GM12878 (cell line): ENCODE measurements at regions not wholly inside any gene's neighbourhood (a gene's known extent, or its start where the extent isn't known, plus 50 kb on each side); places are given as distances from the start of the nearest gene placed in this dataset.

Experiments used
- ATAC-seq: fragments of 200-7000 bp; cut with Tn5 transposase; 3 replicates; pipeline ENCODE4 v1.9.1; 2020; ENCODE audit warnings: mild to moderate bottlenecking, moderate library complexity
- BruUV-seq: library from RNA; stranded (reverse); fragments of 400-500 nt; replicated peaks from 2 replicates; lab custom pipeline; 2021; lab: Mats Ljungman, UMichigan
- CTCF ChIA-PET: fragments of 300-600 bp; sonication (Branson Sonifier 250); formaldehyde crosslinking; extraction: SDS; loops from one replicate; lab custom pipeline; 2021; ENCODE audit warnings: inconsistent platforms; lab: Yijun Ruan, JAX
- POLR2A ChIA-PET: fragments of 350-600 bp; formaldehyde crosslinking; extraction: SDS; loops from one replicate; lab custom pipeline; 2021; ENCODE audit warnings: inconsistent platforms; lab: Charles Lee
- RAD21 ChIA-PET: fragments of 300-600 bp; sonication (Branson Sonifier 250); formaldehyde crosslinking; loops from one replicate; lab custom pipeline; 2023; ENCODE audit warnings: antibody characterized with exemption; ENCODE audit not compliant: unreplicated experiment; lab: Charles Lee
- SMC1A ChIA-PET: fragments of 300-600 bp; sonication (Branson Sonifier 250); formaldehyde crosslinking; loops from one replicate; lab custom pipeline; 2023; ENCODE audit not compliant: unreplicated experiment, uncharacterized antibody; lab: Charles Lee
- DNase-seq: peaks from one replicate; pipeline ENCODE4 v3.0.0-alpha.2; 2011; ENCODE audit warnings: low read depth, low spot score
- FAIRE-seq: peaks from 3 replicates; lab custom pipeline; 2011; peaks lifted over from hg19 to GRCh38; lab: Jason Lieb, UNC
- H2AFZ ChIP-seq: 2 replicates; pipeline ENCODE4 v1.6.0; 2011; ENCODE audit warnings: low read depth, low read length, control low read depth; ENCODE audit not compliant: control insufficient read depth
- H3K27ac ChIP-seq: 2 replicates; pipeline ENCODE4 v1.5.1; 2011; ENCODE audit warnings: control low read depth; ENCODE audit not compliant: control insufficient read depth, insufficient read depth
- H3K27me3 ChIP-seq, 2 experiments: replicated peaks in 1 of 2; 2 replicates each; pipeline versions ENCODE4 v1.6.0 to v1.6.1; 2011; ENCODE audit warnings: low read length in 1 of 2; ENCODE audit not compliant: control insufficient read depth in 2 of 2, insufficient read depth in 2 of 2
- H3K36me3 ChIP-seq, 2 experiments: 2 replicates each; pipeline ENCODE4 v1.5.1; 2011; ENCODE audit warnings: low read length in 1 of 2; ENCODE audit not compliant: control insufficient read depth in 2 of 2, insufficient read depth in 2 of 2
- H3K4me1 ChIP-seq: 2 replicates; pipeline ENCODE4 v1.6.1; 2011; ENCODE audit warnings: mild to moderate bottlenecking, low read length, moderate library complexity, mixed read lengths; ENCODE audit not compliant: control insufficient read depth, insufficient read depth
- H3K4me2 ChIP-seq: 2 replicates; pipeline ENCODE4 v1.6.0; 2011; ENCODE audit warnings: control low read depth; ENCODE audit not compliant: control insufficient read depth, insufficient read depth
- H3K4me3 ChIP-seq: fragments of 200-600 bp; sonication (generic); 2 replicates; pipeline ENCODE4 v1.5.1; 2016
- H3K79me2 ChIP-seq: 2 replicates; pipeline ENCODE4 v1.6.0; 2011; ENCODE audit warnings: low read length; ENCODE audit not compliant: control insufficient read depth, insufficient read depth
- H3K9ac ChIP-seq: 2 replicates; pipeline ENCODE4 v1.8.0; 2011; ENCODE audit warnings: low read length, control low read depth, mixed read lengths; ENCODE audit not compliant: control insufficient read depth, insufficient read depth
- H3K9me3 ChIP-seq: replicated peaks from 3 replicates; pipeline ENCODE4 v1.5.1; 2011; ENCODE audit warnings: mild to moderate bottlenecking, low read length; ENCODE audit not compliant: control insufficient read depth, insufficient read depth
- H4K20me1 ChIP-seq: 2 replicates; pipeline ENCODE4 v1.6.0; 2011; ENCODE audit not compliant: control insufficient read depth, insufficient read depth
- ATF7 ChIP-seq: fragments of 450-650 bp; IDR thresholded peaks from 2 replicates; pipeline ENCODE4 v1.6.1; 2016; ENCODE audit warnings: low read depth, mild to moderate bottlenecking
- CREM ChIP-seq: IDR thresholded peaks from 2 replicates; pipeline ENCODE4 v1.6.1; 2014; ENCODE audit warnings: antibody characterized with exemption, low read depth
- GATAD2B ChIP-seq: fragments of 450-650 bp; conservative IDR thresholded peaks from 2 replicates; pipeline ENCODE4 v1.6.1; 2017; ENCODE audit warnings: low read depth, mild to moderate bottlenecking, moderate library complexity
- HDGF ChIP-seq: fragments of 450-650 bp; IDR thresholded peaks from 2 replicates; pipeline ENCODE4 v1.6.1; 2016; ENCODE audit warnings: antibody characterized with exemption
- MEF2B ChIP-seq: fragments of 450-650 bp; IDR thresholded peaks from 2 replicates; pipeline ENCODE4 v1.6.1; 2018; ENCODE audit warnings: mild to moderate bottlenecking, moderate library complexity; ENCODE audit not compliant: partially characterized antibody, poor library complexity, severe bottlenecking
- NBN ChIP-seq: fragments of 450-650 bp; IDR thresholded peaks from 2 replicates; pipeline ENCODE4 v1.6.1; 2016
- NR2C2 ChIP-seq: IDR thresholded peaks from 2 replicates; pipeline ENCODE4 v1.6.1; 2011; ENCODE audit warnings: borderline replicate concordance, low read depth; ENCODE audit not compliant: control insufficient read depth, insufficient read length
- RELA ChIP-seq: fragments of 450-650 bp; IDR thresholded peaks from 2 replicates; pipeline ENCODE4 v1.8.0; 2014; ENCODE audit warnings: borderline replicate concordance; ENCODE audit not compliant: partially characterized antibody
- TARDBP ChIP-seq: IDR thresholded peaks from 2 replicates; pipeline ENCODE4 v1.6.1; 2016; ENCODE audit warnings: borderline replicate concordance
- WGBS: methylation state at CpG from one replicate; pipeline ENCODE4 v1.1.6; 2016; ENCODE audit warnings: low lambda C conversion rate; ENCODE audit not compliant: insufficient replicate concordance, insufficient coverage; ENCODE audit errors: missing lambda C conversion rate; 5-methylcytosine and 5-hydroxymethylcytosine counted together
- in situ Hi-C: fragments of 300-500 bp; cut with MboI; formaldehyde crosslinking; loops from 9 replicates; pipeline ENCODE4 v1.14.3; 2018; ENCODE audit warnings: mixed read lengths
- intact Hi-C: fragments of 100-400 bp; cut with micrococcal nuclease; formaldehyde crosslinking; loops from one replicate; pipeline ENCODE4 v1.14.2; 2022; ENCODE audit not compliant: unreplicated experiment
- TF ChIP-seq, protein P1 (sequence below): fragments of 450-650 bp; formaldehyde crosslinking; IDR thresholded peaks from 2 replicates; pipeline ENCODE4 v1.4.0; 2022; ENCODE audit warnings: mild to moderate bottlenecking, moderate library complexity
- TF ChIP-seq, protein P2 (sequence below): IDR thresholded peaks from 2 replicates; pipeline ENCODE4 v1.6.1; 2011; ENCODE audit warnings: mild to moderate bottlenecking, low read depth, low read length, moderate library complexity; ENCODE audit not compliant: insufficient replicate concordance
- TF ChIP-seq, protein P3 (sequence below): fragments of 450-650 bp; IDR thresholded peaks from 2 replicates; pipeline ENCODE4 v1.6.1; 2016; ENCODE audit warnings: mild to moderate bottlenecking, moderate library complexity, borderline replicate concordance

DNA sequence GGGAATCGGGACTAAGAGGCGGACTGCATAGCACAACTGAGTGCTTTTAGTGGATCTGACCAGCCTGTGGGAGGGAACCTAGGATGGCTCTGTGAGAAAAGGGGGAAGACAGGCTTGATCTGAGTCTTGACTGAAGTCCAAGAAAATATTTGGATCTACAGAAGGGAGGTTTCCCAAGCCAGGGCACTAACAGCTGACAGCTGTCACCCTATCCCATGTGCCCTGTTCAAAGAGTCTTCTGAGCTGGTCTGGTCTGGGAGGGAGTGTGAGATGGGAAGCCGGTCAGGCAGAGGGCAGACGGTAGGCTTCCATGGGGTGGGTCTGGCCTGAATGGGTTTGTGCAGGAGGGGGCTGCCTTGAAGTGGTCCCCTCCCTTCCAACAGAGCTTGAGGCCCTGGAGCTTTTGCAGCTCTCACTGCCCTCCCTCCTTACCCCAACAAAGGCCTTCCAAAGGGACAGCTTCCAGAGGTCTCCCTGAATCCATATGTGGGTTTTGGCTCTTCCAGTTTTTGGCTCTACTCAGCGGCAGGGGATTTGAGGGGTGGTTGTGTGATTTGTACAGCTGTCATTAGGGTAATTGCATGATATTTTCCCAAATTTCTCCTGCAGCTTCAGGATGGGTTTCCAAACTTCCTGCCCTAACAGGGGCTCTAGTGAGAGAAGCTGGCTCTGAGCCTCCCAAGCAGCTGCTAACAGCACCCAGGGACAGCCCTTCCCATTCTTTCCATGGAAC, 643.7 kb downstream of the BCOR start (continued):
- TF ChIP-seq, protein P1, sequence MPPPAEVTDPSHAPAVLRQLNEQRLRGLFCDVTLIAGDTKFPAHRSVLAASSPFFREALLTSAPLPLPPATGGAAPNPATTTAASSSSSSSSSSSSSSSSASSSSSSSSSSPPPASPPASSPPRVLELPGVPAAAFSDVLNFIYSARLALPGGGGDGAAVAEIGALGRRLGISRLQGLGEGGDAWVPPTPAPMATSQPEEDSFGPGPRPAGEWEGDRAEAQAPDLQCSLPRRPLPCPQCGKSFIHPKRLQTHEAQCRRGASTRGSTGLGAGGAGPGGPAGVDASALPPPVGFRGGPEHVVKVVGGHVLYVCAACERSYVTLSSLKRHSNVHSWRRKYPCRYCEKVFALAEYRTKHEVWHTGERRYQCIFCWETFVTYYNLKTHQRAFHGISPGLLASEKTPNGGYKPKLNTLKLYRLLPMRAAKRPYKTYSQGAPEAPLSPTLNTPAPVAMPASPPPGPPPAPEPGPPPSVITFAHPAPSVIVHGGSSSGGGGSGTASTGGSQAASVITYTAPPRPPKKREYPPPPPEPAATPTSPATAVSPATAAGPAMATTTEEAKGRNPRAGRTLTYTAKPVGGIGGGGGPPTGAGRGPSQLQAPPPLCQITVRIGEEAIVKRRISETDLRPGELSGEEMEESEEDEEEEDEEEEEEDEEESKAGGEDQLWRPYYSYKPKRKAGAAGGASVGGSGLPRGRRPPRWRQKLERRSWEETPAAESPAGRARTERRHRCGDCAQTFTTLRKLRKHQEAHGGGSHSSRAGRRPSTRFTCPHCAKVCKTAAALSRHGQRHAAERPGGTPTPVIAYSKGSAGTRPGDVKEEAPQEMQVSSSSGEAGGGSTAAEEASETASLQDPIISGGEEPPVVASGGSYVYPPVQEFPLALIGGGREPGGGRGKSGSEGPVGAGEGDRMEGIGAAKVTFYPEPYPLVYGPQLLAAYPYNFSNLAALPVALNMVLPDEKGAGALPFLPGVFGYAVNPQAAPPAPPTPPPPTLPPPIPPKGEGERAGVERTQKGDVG (CRISPR knock-in tag) = no peak
- TF ChIP-seq NBN = no peak

DNA sequence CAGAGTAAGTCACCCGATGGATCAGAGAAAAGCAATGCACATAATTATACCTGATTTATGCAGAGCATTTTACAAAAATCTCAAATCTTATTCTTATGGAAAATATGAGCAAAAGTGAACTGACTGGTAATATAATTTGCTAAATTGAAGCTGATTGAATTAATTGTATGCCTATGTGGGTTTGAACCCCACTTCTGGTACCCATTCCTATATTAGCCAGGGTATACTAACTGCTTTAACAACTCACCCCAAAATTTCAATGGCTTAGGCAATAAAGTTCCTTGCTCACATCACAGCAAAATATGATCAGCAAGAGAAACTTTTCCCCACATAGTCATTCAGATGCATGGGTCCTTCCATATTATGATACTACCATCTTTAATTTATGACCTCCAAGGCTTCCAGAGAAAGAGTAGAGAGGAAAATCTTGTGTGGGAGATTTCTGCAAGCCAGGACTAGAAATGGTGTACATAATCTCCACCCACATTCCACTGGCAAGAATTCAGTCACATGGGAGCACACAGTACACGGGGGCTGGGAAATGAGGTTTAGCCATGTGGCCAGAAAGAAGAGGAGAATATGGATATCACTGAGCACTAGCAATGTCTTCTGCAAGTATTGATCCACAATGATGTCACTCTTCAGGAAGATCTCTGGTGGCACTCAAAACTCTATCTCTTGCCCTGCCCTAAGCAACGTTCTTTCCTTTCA, 640.7 kb downstream of the BCOR start:
- SMC1A ChIA-PET = interaction anchor here (1.1 kb wide), 1 partner anchor 15 kb away, joined by 3 read pairs; no protein-coding TSS in a partner anchor
- Histone ChIP-seq H2AFZ (no peak overlapping the region), H3K4me3 (no peak overlapping the region), H3K27ac (no peak overlapping the region), H3K4me1 (no peaks in the 10 kb centered on the region), H3K79me2 (no peaks in the 10 kb centered on the region), H3K27me3 (no peaks in the 10 kb centered on the region), H3K9ac (no peak overlapping the region), H3K9me3 (no peaks in the 10 kb centered on the region), H3K36me3 (no peaks in the 10 kb centered on the region), H3K4me2 (no peak overlapping the region), H4K20me1 (no peaks in the 10 kb centered on the region)
- POLR2A ChIA-PET = no interaction called here
- CTCF ChIA-PET = interaction anchor here (1.4 kb wide), 1 partner anchor 13 kb away, joined by 3 read pairs; no protein-coding TSS in a partner anchor
- RAD21 ChIA-PET = no interaction called here
- DNase-seq (no peak), ATAC-seq (no peak), FAIRE-seq (no peak)
- in situ Hi-C loops (no loop called here), intact Hi-C loops (no loop called here)
- BruUV-seq = no TSS peak
- 43% methylated on average over 3 of the region's 3 CpGs for WGBS
- no peak for TF ChIP-seq MEF2B
- TF ChIP-seq, protein P2, sequence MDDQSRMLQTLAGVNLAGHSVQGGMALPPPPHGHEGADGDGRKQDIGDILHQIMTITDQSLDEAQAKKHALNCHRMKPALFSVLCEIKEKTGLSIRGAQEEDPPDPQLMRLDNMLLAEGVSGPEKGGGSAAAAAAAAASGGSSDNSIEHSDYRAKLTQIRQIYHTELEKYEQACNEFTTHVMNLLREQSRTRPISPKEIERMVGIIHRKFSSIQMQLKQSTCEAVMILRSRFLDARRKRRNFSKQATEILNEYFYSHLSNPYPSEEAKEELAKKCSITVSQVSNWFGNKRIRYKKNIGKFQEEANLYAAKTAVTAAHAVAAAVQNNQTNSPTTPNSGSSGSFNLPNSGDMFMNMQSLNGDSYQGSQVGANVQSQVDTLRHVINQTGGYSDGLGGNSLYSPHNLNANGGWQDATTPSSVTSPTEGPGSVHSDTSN = no peak
- no peak for TF ChIP-seq GATAD2B
- no peak for TF ChIP-seq HDGF
- no peak for TF ChIP-seq RELA
- no peak for TF ChIP-seq ATF7
- TF ChIP-seq CREM = no peak
- TF ChIP-seq, protein P3, sequence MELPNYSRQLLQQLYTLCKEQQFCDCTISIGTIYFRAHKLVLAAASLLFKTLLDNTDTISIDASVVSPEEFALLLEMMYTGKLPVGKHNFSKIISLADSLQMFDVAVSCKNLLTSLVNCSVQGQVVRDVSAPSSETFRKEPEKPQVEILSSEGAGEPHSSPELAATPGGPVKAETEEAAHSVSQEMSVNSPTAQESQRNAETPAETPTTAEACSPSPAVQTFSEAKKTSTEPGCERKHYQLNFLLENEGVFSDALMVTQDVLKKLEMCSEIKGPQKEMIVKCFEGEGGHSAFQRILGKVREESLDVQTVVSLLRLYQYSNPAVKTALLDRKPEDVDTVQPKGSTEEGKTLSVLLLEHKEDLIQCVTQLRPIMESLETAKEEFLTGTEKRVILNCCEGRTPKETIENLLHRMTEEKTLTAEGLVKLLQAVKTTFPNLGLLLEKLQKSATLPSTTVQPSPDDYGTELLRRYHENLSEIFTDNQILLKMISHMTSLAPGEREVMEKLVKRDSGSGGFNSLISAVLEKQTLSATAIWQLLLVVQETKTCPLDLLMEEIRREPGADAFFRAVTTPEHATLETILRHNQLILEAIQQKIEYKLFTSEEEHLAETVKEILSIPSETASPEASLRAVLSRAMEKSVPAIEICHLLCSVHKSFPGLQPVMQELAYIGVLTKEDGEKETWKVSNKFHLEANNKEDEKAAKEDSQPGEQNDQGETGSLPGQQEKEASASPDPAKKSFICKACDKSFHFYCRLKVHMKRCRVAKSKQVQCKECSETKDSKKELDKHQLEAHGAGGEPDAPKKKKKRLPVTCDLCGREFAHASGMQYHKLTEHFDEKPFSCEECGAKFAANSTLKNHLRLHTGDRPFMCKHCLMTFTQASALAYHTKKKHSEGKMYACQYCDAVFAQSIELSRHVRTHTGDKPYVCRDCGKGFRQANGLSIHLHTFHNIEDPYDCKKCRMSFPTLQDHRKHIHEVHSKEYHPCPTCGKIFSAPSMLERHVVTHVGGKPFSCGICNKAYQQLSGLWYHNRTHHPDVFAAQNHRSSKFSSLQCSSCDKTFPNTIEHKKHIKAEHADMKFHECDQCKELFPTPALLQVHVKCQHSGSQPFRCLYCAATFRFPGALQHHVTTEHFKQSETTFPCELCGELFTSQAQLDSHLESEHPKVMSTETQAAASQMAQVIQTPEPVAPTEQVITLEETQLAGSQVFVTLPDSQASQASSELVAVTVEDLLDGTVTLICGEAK = no peak
- no peak for TF ChIP-seq NR2C2
- no peak for TF ChIP-seq TARDBP
